ENCODE measurements at regions not wholly inside any gene's neighbourhood (a gene's known extent, or its start where the extent isn't known, plus 50 kb on each side); places are given as distances from the start of the nearest gene placed in this dataset.
A peak's percentile ranks its signal among the peaks of the same experiment; 100 is the strongest.
"Not testable (repeated sequence)": the region's sequence is repeated elsewhere in the genome, so short reads cannot be mapped to it uniquely, and the experiment has no call there.

- POLR2A ChIA-PET, result no interaction called here
- TF ChIP-seq ELF4 (IDR thresholded peaks at IDR 0.05) (no peak), SP1 (IDR thresholded peaks at IDR 0.05) (no peak), HDGF (IDR thresholded peaks at IDR 0.05; ENCODE audit: borderline replicate concordance) (no peak), FOXA1 (IDR thresholded peaks at IDR 0.05) (no peak), NFRKB (IDR thresholded peaks at IDR 0.05) (no peak), L3MBTL2 (conservative IDR thresholded peaks at IDR 0.05) (no peak), BHLHE40 (IDR thresholded peaks at IDR 0.05; ENCODE audit: borderline replicate concordance) (no peak), FOXK2 (IDR thresholded peaks at IDR 0.05) (no peak), ARNT (IDR thresholded peaks at IDR 0.05) (no peak), LEF1 (IDR thresholded peaks at IDR 0.05; ENCODE audit: borderline replicate concordance) (no peak), FOXM1 (IDR thresholded peaks at IDR 0.05; ENCODE audit: borderline replicate concordance) (no peak)
- TF ChIP-seq, protein P1, sequence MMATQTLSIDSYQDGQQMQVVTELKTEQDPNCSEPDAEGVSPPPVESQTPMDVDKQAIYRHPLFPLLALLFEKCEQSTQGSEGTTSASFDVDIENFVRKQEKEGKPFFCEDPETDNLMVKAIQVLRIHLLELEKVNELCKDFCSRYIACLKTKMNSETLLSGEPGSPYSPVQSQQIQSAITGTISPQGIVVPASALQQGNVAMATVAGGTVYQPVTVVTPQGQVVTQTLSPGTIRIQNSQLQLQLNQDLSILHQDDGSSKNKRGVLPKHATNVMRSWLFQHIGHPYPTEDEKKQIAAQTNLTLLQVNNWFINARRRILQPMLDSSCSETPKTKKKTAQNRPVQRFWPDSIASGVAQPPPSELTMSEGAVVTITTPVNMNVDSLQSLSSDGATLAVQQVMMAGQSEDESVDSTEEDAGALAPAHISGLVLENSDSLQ (IDR thresholded peaks at IDR 0.05), result no peak
- DNase-seq (ENCODE audit: extremely low spot score), result no peak
- CTCF ChIA-PET, result no interaction called here
These were observed 161.2 kb upstream of the SPRY1 start for GRCh38 chr4:123235431-123235830.

GRCh38 chr4:123236606-123237005, 160.0 kb upstream of the SPRY1 start:
- CTCF ChIA-PET, result no interaction called here
- no peak for DNase-seq (ENCODE audit: extremely low spot score)
- TF ChIP-seq FOXM1 (IDR thresholded peaks at IDR 0.05; ENCODE audit: borderline replicate concordance) (no peak), LEF1 (IDR thresholded peaks at IDR 0.05; ENCODE audit: borderline replicate concordance) (no peak), HDGF (IDR thresholded peaks at IDR 0.05; ENCODE audit: borderline replicate concordance) (no peak), FOXA1 (IDR thresholded peaks at IDR 0.05) (no peak), ARNT (IDR thresholded peaks at IDR 0.05) (no peak), TARDBP (IDR thresholded peaks at IDR 0.05) (no peak), L3MBTL2 (conservative IDR thresholded peaks at IDR 0.05) (no peak), NFRKB (IDR thresholded peaks at IDR 0.05) (no peak)
- POLR2A ChIA-PET, result no interaction called here

- DNase-seq (ENCODE audit: extremely low spot score); POLR2A ChIA-PET; CTCF ChIA-PET: not testable (repeated sequence)
These were observed 156.3 kb upstream of the SPRY1 start for GRCh38 chr4:123240286-123240685.

GRCh38 chr4:123243220-123243619, 153.4 kb upstream of the SPRY1 start:
- CTCF ChIA-PET, result not testable (repeated sequence)

DNA sequence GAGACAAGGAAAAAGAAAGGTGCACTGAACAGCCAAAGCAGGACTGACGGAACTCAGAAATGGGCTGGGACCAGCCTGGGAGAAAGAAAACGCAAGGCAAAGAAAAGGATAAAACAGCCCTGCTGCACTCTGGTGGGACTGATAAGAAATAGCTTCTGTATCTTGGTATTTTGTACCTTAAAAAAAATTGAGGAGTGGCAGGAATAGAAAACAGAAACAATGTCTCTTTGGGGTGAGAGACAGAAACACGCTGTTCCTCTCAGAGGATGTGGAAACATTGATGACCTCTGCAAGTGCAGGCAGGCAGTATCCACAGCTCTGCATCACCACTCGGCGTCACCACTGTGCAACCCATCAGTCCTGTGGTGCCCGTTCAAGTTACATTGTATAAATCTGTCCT, 152.5 kb upstream of the SPRY1 start:
- POLR2A ChIA-PET, result no interaction called here
- TF ChIP-seq HDGF (IDR thresholded peaks at IDR 0.05; ENCODE audit: borderline replicate concordance) (no peak), LEF1 (IDR thresholded peaks at IDR 0.05; ENCODE audit: borderline replicate concordance) (no peak), ELF4 (IDR thresholded peaks at IDR 0.05) (no peak), NFRKB (IDR thresholded peaks at IDR 0.05) (no peak), CTBP1 (IDR thresholded peaks at IDR 0.05; ENCODE audit: borderline replicate concordance) (no peak)
- CTCF ChIA-PET, result no interaction called here
- peak; percentile 8 for DNase-seq (ENCODE audit: extremely low spot score)

More at GRCh38 chr4:123243220-123243619, 153.4 kb upstream of the SPRY1 start:
- POLR2A ChIA-PET; DNase-seq (ENCODE audit: extremely low spot score): not testable (repeated sequence)

DNA sequence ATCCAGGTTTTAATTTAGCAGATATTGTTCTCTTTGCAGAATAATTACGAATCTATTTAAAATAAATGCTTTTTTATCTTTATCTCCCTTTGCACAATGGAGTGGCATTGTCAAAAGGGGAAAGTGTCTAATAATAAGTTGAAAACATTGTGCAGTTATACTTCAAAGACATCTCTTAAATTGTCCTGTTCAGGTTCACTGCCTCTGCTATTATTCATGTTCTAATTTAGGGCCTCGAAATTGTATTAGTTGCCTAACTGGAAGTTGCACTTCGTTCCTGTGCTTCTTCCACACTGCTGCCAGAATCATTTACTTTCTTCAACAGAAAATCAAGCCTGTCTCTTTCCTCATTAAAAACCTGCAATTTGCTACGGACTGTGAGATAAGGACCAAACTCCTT, 150.5 kb upstream of the SPRY1 start:
- POLR2A ChIA-PET, result no interaction called here
- no peak for DNase-seq (ENCODE audit: extremely low spot score)
- CTCF ChIA-PET, result no interaction called here
- no peak for TF ChIP-seq ZNF384 (IDR thresholded peaks at IDR 0.05)
- no peak for TF ChIP-seq CTBP1 (IDR thresholded peaks at IDR 0.05; ENCODE audit: borderline replicate concordance)
- TF ChIP-seq, protein P1 (IDR thresholded peaks at IDR 0.05), result no peak
- no peak for TF ChIP-seq ARNT (IDR thresholded peaks at IDR 0.05)
- no peak for TF ChIP-seq FOXM1 (IDR thresholded peaks at IDR 0.05; ENCODE audit: borderline replicate concordance)
- no peak for TF ChIP-seq FOXK2 (IDR thresholded peaks at IDR 0.05)
- no peak for TF ChIP-seq BHLHE40 (IDR thresholded peaks at IDR 0.05; ENCODE audit: borderline replicate concordance)
- no peak for TF ChIP-seq SUZ12 (IDR thresholded peaks at IDR 0.05)

- TF ChIP-seq FOXK2 (IDR thresholded peaks at IDR 0.05), result no peak
- no peak for TF ChIP-seq LEF1 (IDR thresholded peaks at IDR 0.05; ENCODE audit: borderline replicate concordance)
- no peak for TF ChIP-seq SP1 (IDR thresholded peaks at IDR 0.05)
- TF ChIP-seq ARNT (IDR thresholded peaks at IDR 0.05), result no peak
- TF ChIP-seq ELF4 (IDR thresholded peaks at IDR 0.05), result no peak
- TF ChIP-seq CTBP1 (IDR thresholded peaks at IDR 0.05; ENCODE audit: borderline replicate concordance), result no peak
- no peak for TF ChIP-seq SUZ12 (IDR thresholded peaks at IDR 0.05)
- TF ChIP-seq FOXM1 (IDR thresholded peaks at IDR 0.05; ENCODE audit: borderline replicate concordance), result no peak
- TF ChIP-seq ZNF384 (IDR thresholded peaks at IDR 0.05), result no peak
- TF ChIP-seq, protein P1 (IDR thresholded peaks at IDR 0.05), result no peak
- no peak for TF ChIP-seq L3MBTL2 (conservative IDR thresholded peaks at IDR 0.05)
- no peak for TF ChIP-seq NFRKB (IDR thresholded peaks at IDR 0.05)
- no peak for TF ChIP-seq TARDBP (IDR thresholded peaks at IDR 0.05)
- ChIA-PET CTCF (no interaction called here), POLR2A (no interaction called here)
- no peak for DNase-seq (ENCODE audit: extremely low spot score)
These were observed 148.4 kb upstream of the SPRY1 start for GRCh38 chr4:123248085-123248659.

Data from HEK293T (cell line).